ENCODE measurements at regions not wholly inside any gene's neighbourhood (a gene's known extent, or its start where the extent isn't known, plus 50 kb on each side); places are given as distances from the start of the nearest gene placed in this dataset.

- intact Hi-C loops (cut with DNase I, micrococcal nuclease): no loop called here
- Mint-ChIP-seq H3K4me3 (no peak overlapping the region), H3K27me3 (peaks cover 6% of the 10 kb centered on the region), H3K9me3 (ENCODE audit: low read depth) (no peaks in the 10 kb centered on the region), H3K27ac (no peak overlapping the region), H3K36me3 (ENCODE audit: low read depth) (no peaks in the 10 kb centered on the region), H3K4me1 (no peaks in the 10 kb centered on the region)
- ChIA-PET POLR2A (no interaction called here), CTCF (interaction anchor here (0.6 kb wide), 1 partner anchor 77 kb away, joined by 3 read pairs; no protein-coding TSS in a partner anchor)
- ATAC-seq (no peak), DNase-seq (no peak)
These were observed 58.6 kb upstream of the SLC38A4 start for GRCh38 chr12:46884362-46884761.

- Mint-ChIP-seq H3K4me3 (no peak overlapping the region), H3K27ac (no peak overlapping the region), H3K27me3 (peaks cover 3% of the 10 kb centered on the region), H3K9me3 (ENCODE audit: low read depth) (no peaks in the 10 kb centered on the region), H3K4me1 (no peaks in the 10 kb centered on the region), H3K36me3 (ENCODE audit: low read depth) (peaks cover 1% of the 10 kb centered on the region)
- CTCF ChIA-PET: interaction anchor here (1.4 kb wide), 2 partner anchors 10 to 134 kb away, joined by 3 read pairs; no protein-coding TSS in a partner anchor
- no peak for DNase-seq
- intact Hi-C loops (cut with DNase I, micrococcal nuclease): no loop called here
- POLR2A ChIA-PET: no interaction called here
- no peak for ATAC-seq
These were observed 60.8 kb upstream of the SLC38A4 start for GRCh38 chr12:46886541-46887041.

GRCh38 chr12:46887870-46888269 is 62.1 kb upstream of the SLC38A4 start:
- ATAC-seq: no peak
- DNase-seq: no peak
- ChIA-PET CTCF (interaction anchor here (1.4 kb wide), 1 partner anchor 9 kb away, joined by 3 read pairs; no protein-coding TSS in a partner anchor), POLR2A (no interaction called here)
- intact Hi-C loops (cut with DNase I, micrococcal nuclease): no loop called here
- no peaks in the 10 kb centered on the region for H3K9me3 Mint-ChIP-seq (ENCODE audit: low read depth)
- no peak overlapping the region for H3K4me3 Mint-ChIP-seq
- H3K27me3 Mint-ChIP-seq: peaks cover 3% of the 10 kb centered on the region
- H3K4me1 Mint-ChIP-seq: no peaks in the 10 kb centered on the region
- H3K36me3 Mint-ChIP-seq (ENCODE audit: low read depth): peaks cover 1% of the 10 kb centered on the region
- no peak overlapping the region for H3K27ac Mint-ChIP-seq

- Mint-ChIP-seq H3K9me3 (ENCODE audit: low read depth) (no peaks in the 10 kb centered on the region), H3K4me3 (no peak overlapping the region), H3K27me3 (peaks cover 3% of the 10 kb centered on the region), H3K27ac (no peak overlapping the region), H3K4me1 (no peaks in the 10 kb centered on the region), H3K36me3 (ENCODE audit: low read depth) (peaks cover 1% of the 10 kb centered on the region)
- intact Hi-C loops (cut with DNase I, micrococcal nuclease): no loop called here
- ChIA-PET POLR2A (no interaction called here), CTCF (no interaction called here)
- ATAC-seq (no peak), DNase-seq (no peak)
These were observed 62.8 kb upstream of the SLC38A4 start for GRCh38 chr12:46888568-46888967.

- H3K27me3 Mint-ChIP-seq: peaks cover 5% of the 10 kb centered on the region
- intact Hi-C loops (cut with DNase I, micrococcal nuclease): no loop called here
- no peak overlapping the region for H3K4me3 Mint-ChIP-seq
- no peaks in the 10 kb centered on the region for H3K9me3 Mint-ChIP-seq (ENCODE audit: low read depth)
- POLR2A ChIA-PET: interaction anchor here (0.6 kb wide), 1 partner anchor 266 kb away, joined by 6 read pairs; no protein-coding TSS in a partner anchor
- peaks cover 1% of the 10 kb centered on the region for H3K36me3 Mint-ChIP-seq (ENCODE audit: low read depth)
- H3K4me1 Mint-ChIP-seq: no peaks in the 10 kb centered on the region
- ATAC-seq (no peak), DNase-seq (no peak)
- H3K27ac Mint-ChIP-seq: no peak overlapping the region
- CTCF ChIA-PET: interaction anchor here (0.7 kb wide), 1 partner anchor 17 kb away, joined by 3 read pairs; no protein-coding TSS in a partner anchor
These were observed 65.5 kb upstream of the SLC38A4 start for GRCh38 chr12:46891306-46891705.

- DNase-seq: no peak
- CTCF ChIA-PET: interaction anchor here (0.7 kb wide), 1 partner anchor 111 kb away, joined by 3 read pairs; no protein-coding TSS in a partner anchor
- intact Hi-C loops (cut with DNase I, micrococcal nuclease): no loop called here
- no peak overlapping the region for H3K27ac Mint-ChIP-seq
- peaks cover 1% of the 10 kb centered on the region for H3K36me3 Mint-ChIP-seq (ENCODE audit: low read depth)
- H3K9me3 Mint-ChIP-seq (ENCODE audit: low read depth): no peaks in the 10 kb centered on the region
- POLR2A ChIA-PET: interaction anchor here (0.6 kb wide), 1 partner anchor 267 kb away, joined by 6 read pairs; no protein-coding TSS in a partner anchor
- peaks cover 5% of the 10 kb centered on the region for H3K27me3 Mint-ChIP-seq
- H3K4me3 Mint-ChIP-seq: no peak overlapping the region
- no peak for ATAC-seq
- peaks cover 4% of the 10 kb centered on the region for H3K4me1 Mint-ChIP-seq
These were observed 66.4 kb upstream of the SLC38A4 start for GRCh38 chr12:46892034-46892705.

- Mint-ChIP-seq H3K9me3 (ENCODE audit: low read depth) (peaks cover 3% of the 10 kb centered on the region), H3K27me3 (peaks cover 5% of the 10 kb centered on the region), H3K4me3 (no peak overlapping the region), H3K36me3 (ENCODE audit: low read depth) (peaks cover 1% of the 10 kb centered on the region), H3K27ac (no peak overlapping the region), H3K4me1 (peaks cover 11% of the 10 kb centered on the region)
- no peak for ATAC-seq
- no peak for DNase-seq
- ChIA-PET POLR2A (no interaction called here), CTCF (interaction anchor here (0.7 kb wide), 1 partner anchor 112 kb away, joined by 3 read pairs; no protein-coding TSS in a partner anchor)
- intact Hi-C loops (cut with DNase I, micrococcal nuclease): no loop called here
These were observed 67.1 kb upstream of the SLC38A4 start for GRCh38 chr12:46892887-46893286.

- Mint-ChIP-seq H3K4me3 (no peak overlapping the region), H3K4me1 (peaks cover 15% of the 10 kb centered on the region), H3K36me3 (ENCODE audit: low read depth) (peaks cover 1% of the 10 kb centered on the region), H3K9me3 (ENCODE audit: low read depth) (peaks cover 3% of the 10 kb centered on the region), H3K27me3 (peaks cover 5% of the 10 kb centered on the region), H3K27ac (no peak overlapping the region)
- intact Hi-C loops (cut with DNase I, micrococcal nuclease): no loop called here
- CTCF ChIA-PET: no interaction called here
- DNase-seq: no peak
- no peak for ATAC-seq
- POLR2A ChIA-PET: no interaction called here
These were observed 67.6 kb upstream of the SLC38A4 start for GRCh38 chr12:46893434-46893833.

- POLR2A ChIA-PET: no interaction called here
- H3K4me3 Mint-ChIP-seq: no peak overlapping the region
- intact Hi-C loops (cut with DNase I, micrococcal nuclease): no loop called here
- no peak for ATAC-seq
- CTCF ChIA-PET: no interaction called here
- no peak overlapping the region for H3K27ac Mint-ChIP-seq
- peaks cover 7% of the 10 kb centered on the region for H3K27me3 Mint-ChIP-seq
- DNase-seq: no peak
- H3K36me3 Mint-ChIP-seq (ENCODE audit: low read depth): no peaks in the 10 kb centered on the region
- peaks cover 18% of the 10 kb centered on the region for H3K4me1 Mint-ChIP-seq
- H3K9me3 Mint-ChIP-seq (ENCODE audit: low read depth): peaks cover 3% of the 10 kb centered on the region
These were observed 69.9 kb upstream of the SLC38A4 start for GRCh38 chr12:46895726-46896125.

- peaks cover 3% of the 10 kb centered on the region for H3K9me3 Mint-ChIP-seq (ENCODE audit: low read depth)
- POLR2A ChIA-PET: no interaction called here
- no peaks in the 10 kb centered on the region for H3K36me3 Mint-ChIP-seq (ENCODE audit: low read depth)
- DNase-seq: no peak
- peaks cover 21% of the 10 kb centered on the region for H3K4me1 Mint-ChIP-seq
- CTCF ChIA-PET: interaction anchor here (1.1 to 1.5 kb wide), 2 partner anchors 10 to 11 kb away, joined by 3 to 4 read pairs; no protein-coding TSS in a partner anchor
- intact Hi-C loops (cut with DNase I, micrococcal nuclease): no loop called here
- H3K27me3 Mint-ChIP-seq: peaks cover 7% of the 10 kb centered on the region
- ATAC-seq: no peak
- H3K27ac Mint-ChIP-seq: no peak overlapping the region
- H3K4me3 Mint-ChIP-seq: no peak overlapping the region
These were observed 70.9 kb upstream of the SLC38A4 start for GRCh38 chr12:46896680-46897079.

GRCh38 chr12:46898152-46898931 is 72.5 kb upstream of the SLC38A4 start:
- H3K4me1 Mint-ChIP-seq: peaks cover 21% of the 10 kb centered on the region
- H3K4me3 Mint-ChIP-seq: no peak overlapping the region
- ATAC-seq (no peak), DNase-seq (no peak)
- H3K36me3 Mint-ChIP-seq (ENCODE audit: low read depth): no peaks in the 10 kb centered on the region
- peaks cover 4% of the 10 kb centered on the region for H3K27me3 Mint-ChIP-seq
- CTCF ChIA-PET: no interaction called here
- H3K27ac Mint-ChIP-seq: no peak overlapping the region
- H3K9me3 Mint-ChIP-seq (ENCODE audit: low read depth): peaks cover 3% of the 10 kb centered on the region
- intact Hi-C loops (cut with DNase I, micrococcal nuclease): no loop called here
- POLR2A ChIA-PET: no interaction called here

- peaks cover 21% of the 10 kb centered on the region for H3K4me1 Mint-ChIP-seq
- ChIA-PET CTCF (no interaction called here), POLR2A (no interaction called here)
- ATAC-seq (no peak), DNase-seq (no peak)
- intact Hi-C loops (cut with DNase I, micrococcal nuclease): no loop called here
- no peak overlapping the region for H3K4me3 Mint-ChIP-seq
- peaks cover 3% of the 10 kb centered on the region for H3K9me3 Mint-ChIP-seq (ENCODE audit: low read depth)
- H3K27ac Mint-ChIP-seq: no peak overlapping the region
- no peaks in the 10 kb centered on the region for H3K36me3 Mint-ChIP-seq (ENCODE audit: low read depth)
- H3K27me3 Mint-ChIP-seq: peaks cover 2% of the 10 kb centered on the region
These were observed 73.2 kb upstream of the SLC38A4 start for GRCh38 chr12:46898989-46899388.
